GM21390 (cell line): ENCODE measurements at regions not wholly inside any gene's neighbourhood (a gene's known extent, or its start where the extent isn't known, plus 50 kb on each side); places are given as distances from the start of the nearest gene placed in this dataset.

Source experiments
- ATAC-seq: cut with Tn5 transposase; IDR thresholded peaks from one replicate; pipeline ENCODE4 v1.9.1; 2021; ENCODE audit not compliant: unreplicated experiment

- no peak for ATAC-seq
Observed at GRCh38 chr14:44788612-44789011, 173.1 kb downstream of the KLHL28 start.

GRCh38 chr14:44785096-44785495 is 176.7 kb downstream of the KLHL28 start:
- no peak for ATAC-seq

- no peak for ATAC-seq
Observed at GRCh38 chr14:44783901-44784300, 177.8 kb downstream of the KLHL28 start.

GRCh38 chr14:44782775-44783238 is 178.9 kb downstream of the KLHL28 start:
- ATAC-seq: no peak

- ATAC-seq: no peak
Observed at GRCh38 chr14:44780989-44781388, 180.8 kb downstream of the KLHL28 start.

- ATAC-seq: peak; percentile 55
Observed at GRCh38 chr14:44778604-44779003, 183.1 kb downstream of the KLHL28 start.

- no peak for ATAC-seq
Observed at GRCh38 chr14:44777584-44777983, 184.2 kb downstream of the KLHL28 start.

GRCh38 chr14:44775248-44775647 is 186.5 kb downstream of the KLHL28 start:
- ATAC-seq: no peak

- ATAC-seq: no peak
Observed at GRCh38 chr14:44774396-44774795, 187.4 kb downstream of the KLHL28 start.

GRCh38 chr14:44771496-44771895 is 190.3 kb downstream of the KLHL28 start:
- no peak for ATAC-seq

GRCh38 chr14:44770201-44770600 is 191.5 kb downstream of the KLHL28 start:
- no peak for ATAC-seq

- ATAC-seq: no peak
Observed at GRCh38 chr14:44768935-44769334, 192.8 kb downstream of the KLHL28 start.

- no peak for ATAC-seq
Observed at GRCh38 chr14:44767646-44768173, 194.0 kb downstream of the KLHL28 start.

GRCh38 chr14:44766285-44766684 is 195.5 kb downstream of the KLHL28 start:
- no peak for ATAC-seq

GRCh38 chr14:44763356-44763755 is 198.4 kb downstream of the KLHL28 start:
- no peak for ATAC-seq

GRCh38 chr14:44759277-44759676 is 202.5 kb downstream of the KLHL28 start:
- no peak for ATAC-seq

- no peak for ATAC-seq
Observed at GRCh38 chr14:44756554-44756953, 205.2 kb downstream of the KLHL28 start.

GRCh38 chr14:44745371-44745770 is 216.4 kb downstream of the KLHL28 start:
- no peak for ATAC-seq

- no peak for ATAC-seq
Observed at GRCh38 chr14:44742202-44742601, 219.5 kb downstream of the KLHL28 start.

GRCh38 chr14:44741431-44741830 is 220.3 kb downstream of the KLHL28 start:
- ATAC-seq: no peak

- ATAC-seq: no peak
Observed at GRCh38 chr14:44736326-44736725, 225.4 kb downstream of the KLHL28 start.

GRCh38 chr14:44732144-44732543 is 225.1 kb upstream of the FSCB start:
- ATAC-seq: no peak

GRCh38 chr14:44730860-44731259 is 223.8 kb upstream of the FSCB start:
- ATAC-seq: no peak
